Activated T-helper 2 cell treated with anti-CD3 and anti-CD28 coated beads, Interferon-gamma antibody, Interleukin-2, Interleukin-4, amounts not matched to agents 10 μg/mL and 5 μg/mL and 100 μg/mL, durations not matched to agents 14 hours and 24 hours and 36 hours (primary cell): ENCODE measurements at regions not wholly inside any gene's neighbourhood (a gene's known extent, or its start where the extent isn't known, plus 50 kb on each side); places are given as distances from the start of the nearest gene placed in this dataset.
A peak's percentile ranks its signal among the peaks of the same experiment; 100 is the strongest.
"Not testable (repeated sequence)": the region's sequence is repeated elsewhere in the genome, so short reads cannot be mapped to it uniquely, and the experiment has no call there.

Experiments used
- DNase-seq: peaks from one replicate; pipeline ENCODE4 v3.0.0; 2021; ENCODE audit warnings: low spot score
- H3K27ac Mint-ChIP-seq: one replicate; pipeline ENCODE4 v1.8.0; 2021; ENCODE audit warnings: mixed read lengths
- H3K27me3 Mint-ChIP-seq: one replicate; pipeline ENCODE4 v1.8.0; 2021; ENCODE audit warnings: low read depth, mixed read lengths
- H3K36me3 Mint-ChIP-seq: one replicate; pipeline ENCODE4 v1.8.0; 2021; ENCODE audit warnings: low read depth, mixed read lengths
- H3K4me1 Mint-ChIP-seq: one replicate; pipeline ENCODE4 v1.8.0; 2021; ENCODE audit warnings: low read depth, mixed read lengths
- H3K4me3 Mint-ChIP-seq: one replicate; pipeline ENCODE4 v1.8.0; 2021; ENCODE audit warnings: low read depth, mild to moderate bottlenecking, moderate library complexity, mixed read lengths
- H3K9me3 Mint-ChIP-seq: one replicate; pipeline ENCODE4 v1.8.0; 2021; ENCODE audit warnings: mixed read lengths
- intact Hi-C: fragments of 100-400 bp; cut with micrococcal nuclease; formaldehyde crosslinking; loops from one replicate; pipeline ENCODE4 v1.15.1; 2023

GRCh38 chr4:9692791-9693491, 88.5 kb upstream of the DRD5 start:
- H3K4me3 Mint-ChIP-seq, DNase-seq, intact Hi-C loops, H3K27me3 Mint-ChIP-seq, H3K9me3 Mint-ChIP-seq, H3K36me3 Mint-ChIP-seq, H3K27ac Mint-ChIP-seq: not testable (repeated sequence)
- H3K4me1 Mint-ChIP-seq: peaks cover 19% of the 10 kb centered on the region

GRCh38 chr4:9694403-9694802, 87.0 kb upstream of the DRD5 start:
- H3K9me3 Mint-ChIP-seq, DNase-seq, H3K4me3 Mint-ChIP-seq, intact Hi-C loops, H3K36me3 Mint-ChIP-seq, H3K27me3 Mint-ChIP-seq, H3K27ac Mint-ChIP-seq: not testable (repeated sequence)
- peaks cover 19% of the 10 kb centered on the region for H3K4me1 Mint-ChIP-seq

GRCh38 chr4:9695994-9696393, 85.4 kb upstream of the DRD5 start:
- H3K9me3 Mint-ChIP-seq, H3K4me3 Mint-ChIP-seq, intact Hi-C loops, H3K27me3 Mint-ChIP-seq, H3K36me3 Mint-ChIP-seq, H3K27ac Mint-ChIP-seq: not testable (repeated sequence)
- DNase-seq: peak; percentile 16
- peaks cover 14% of the 10 kb centered on the region for H3K4me1 Mint-ChIP-seq

- intact Hi-C loops, DNase-seq, H3K36me3 Mint-ChIP-seq, H3K9me3 Mint-ChIP-seq, H3K27ac Mint-ChIP-seq, H3K27me3 Mint-ChIP-seq, H3K4me3 Mint-ChIP-seq: not testable (repeated sequence)
- peaks cover 12% of the 10 kb centered on the region for H3K4me1 Mint-ChIP-seq
Measured at GRCh38 chr4:9696561-9696960, 84.9 kb upstream of the DRD5 start.

- peaks cover 11% of the 10 kb centered on the region for H3K4me1 Mint-ChIP-seq
- not testable (repeated sequence) for H3K27me3 Mint-ChIP-seq, H3K36me3 Mint-ChIP-seq, H3K27ac Mint-ChIP-seq, DNase-seq, H3K4me3 Mint-ChIP-seq, H3K9me3 Mint-ChIP-seq
- intact Hi-C loops: loop anchor here (2.0 kb wide), 1 partner anchor 317 kb away; no protein-coding TSS in a partner anchor
Measured at GRCh38 chr4:9702019-9702418, 79.4 kb upstream of the DRD5 start.

GRCh38 chr4:9702696-9703095, 78.7 kb upstream of the DRD5 start:
- H3K27me3 Mint-ChIP-seq, DNase-seq, H3K4me3 Mint-ChIP-seq, H3K9me3 Mint-ChIP-seq, H3K36me3 Mint-ChIP-seq, H3K27ac Mint-ChIP-seq: not testable (repeated sequence)
- intact Hi-C loops: loop anchor here (2.0 kb wide), 1 partner anchor 316 kb away; no protein-coding TSS in a partner anchor
- H3K4me1 Mint-ChIP-seq: peaks cover 11% of the 10 kb centered on the region

- intact Hi-C loops: loop anchor here (2.0 kb wide), 1 partner anchor 315 kb away; no protein-coding TSS in a partner anchor
- Mint-ChIP-seq H3K4me3 (no peak overlapping the region), H3K9me3 (no peaks in the 10 kb centered on the region), H3K27me3 (no peaks in the 10 kb centered on the region), H3K36me3 (no peaks in the 10 kb centered on the region), H3K4me1 (peaks cover 11% of the 10 kb centered on the region), H3K27ac (no peak overlapping the region)
- DNase-seq: peak; percentile 71
Measured at GRCh38 chr4:9703391-9703790, 78.0 kb upstream of the DRD5 start.

- H3K9me3 Mint-ChIP-seq, intact Hi-C loops, H3K27ac Mint-ChIP-seq, H3K4me3 Mint-ChIP-seq, H3K27me3 Mint-ChIP-seq, H3K36me3 Mint-ChIP-seq, DNase-seq: not testable (repeated sequence)
- peaks cover 11% of the 10 kb centered on the region for H3K4me1 Mint-ChIP-seq
Measured at GRCh38 chr4:9704126-9704525, 77.3 kb upstream of the DRD5 start.

GRCh38 chr4:9704551-9705332, 76.7 kb upstream of the DRD5 start:
- Mint-ChIP-seq H3K4me1 (peaks cover 11% of the 10 kb centered on the region), H3K9me3 (no peaks in the 10 kb centered on the region), H3K27me3 (no peaks in the 10 kb centered on the region), H3K36me3 (no peaks in the 10 kb centered on the region), H3K4me3 (no peak overlapping the region), H3K27ac (no peak overlapping the region)
- intact Hi-C loops: no loop called here
- no peak for DNase-seq

GRCh38 chr4:9707281-9707680, 74.2 kb upstream of the DRD5 start:
- not testable (repeated sequence) for DNase-seq, H3K27me3 Mint-ChIP-seq, H3K27ac Mint-ChIP-seq, H3K36me3 Mint-ChIP-seq, H3K4me3 Mint-ChIP-seq, H3K9me3 Mint-ChIP-seq
- intact Hi-C loops: loop anchor here (2.0 kb wide), 1 partner anchor 306 kb away; no protein-coding TSS in a partner anchor
- peaks cover 11% of the 10 kb centered on the region for H3K4me1 Mint-ChIP-seq

- not testable (repeated sequence) for H3K4me3 Mint-ChIP-seq, H3K27ac Mint-ChIP-seq, DNase-seq, H3K36me3 Mint-ChIP-seq, H3K4me1 Mint-ChIP-seq, H3K9me3 Mint-ChIP-seq, H3K27me3 Mint-ChIP-seq
- intact Hi-C loops: loop anchor here (2.0 kb wide), 1 partner anchor 305 kb away; no protein-coding TSS in a partner anchor
Measured at GRCh38 chr4:9707936-9708335, 73.5 kb upstream of the DRD5 start.

GRCh38 chr4:9709724-9710123, 71.7 kb upstream of the DRD5 start:
- Mint-ChIP-seq H3K4me3 (no peak overlapping the region), H3K36me3 (no peaks in the 10 kb centered on the region), H3K27ac (no peak overlapping the region), H3K27me3 (no peaks in the 10 kb centered on the region), H3K9me3 (no peaks in the 10 kb centered on the region), H3K4me1 (no peaks in the 10 kb centered on the region)
- intact Hi-C loops: no loop called here
- no peak for DNase-seq

GRCh38 chr4:9715271-9715670, 66.2 kb upstream of the DRD5 start:
- H3K4me3 Mint-ChIP-seq, H3K36me3 Mint-ChIP-seq, intact Hi-C loops, H3K9me3 Mint-ChIP-seq, H3K4me1 Mint-ChIP-seq, H3K27ac Mint-ChIP-seq, H3K27me3 Mint-ChIP-seq, DNase-seq: not testable (repeated sequence)
